GM12864 (cell line): ENCODE measurements at regions not wholly inside any gene's neighbourhood (a gene's known extent, or its start where the extent isn't known, plus 50 kb on each side); places are given as distances from the start of the nearest gene placed in this dataset.

ENCODE experiments used
- DNase-seq: peaks from one replicate; pipeline ENCODE4 v3.0.0-alpha.2; 2011; ENCODE audit warnings: low read depth
- H3K4me3 ChIP-seq: 2 replicates; pipeline ENCODE4 v1.5.1; 2011; ENCODE audit warnings: mild to moderate bottlenecking, low read depth, low read length, control low read depth
- CTCF ChIP-seq: IDR thresholded peaks from 2 replicates; pipeline ENCODE4 v1.5.1; 2011; ENCODE audit warnings: low read depth, mild to moderate bottlenecking, moderate library complexity, low read length, control low read depth, inconsistent platforms; ENCODE audit errors: missing control alignments

GRCh38 chr1:87884581-87884980 is 555.9 kb downstream of the LMO4 start:
- TF ChIP-seq CTCF: no peak
- DNase-seq: no peak

GRCh38 chr1:87885278-87886025 is 556.8 kb downstream of the LMO4 start:
- no peak for TF ChIP-seq CTCF
- no peak for DNase-seq

More at GRCh38 chr1:87884581-87884980, 555.9 kb downstream of the LMO4 start:
- H3K4me3 ChIP-seq: no peak overlapping the region

GRCh38 chr1:87887100-87887499 is 558.4 kb downstream of the LMO4 start:
- no peak for TF ChIP-seq CTCF
- no peak for DNase-seq
- H3K4me3 ChIP-seq: no peak overlapping the region

More at GRCh38 chr1:87885278-87886025, 556.8 kb downstream of the LMO4 start:
- H3K4me3 ChIP-seq: no peak overlapping the region

- no peak overlapping the region for H3K4me3 ChIP-seq
- no peak for TF ChIP-seq CTCF
- no peak for DNase-seq
Observed at GRCh38 chr1:87888446-87888845, 559.8 kb downstream of the LMO4 start.

GRCh38 chr1:87894062-87894461 is 565.4 kb downstream of the LMO4 start:
- DNase-seq: no peak
- no peak for TF ChIP-seq CTCF
- no peak overlapping the region for H3K4me3 ChIP-seq

- no peak overlapping the region for H3K4me3 ChIP-seq
- no peak for DNase-seq
- no peak for TF ChIP-seq CTCF
Observed at GRCh38 chr1:87897481-87897880, 568.8 kb downstream of the LMO4 start.

- TF ChIP-seq CTCF: no peak
- no peak for DNase-seq
Observed at GRCh38 chr1:87898431-87898830, 569.8 kb downstream of the LMO4 start.

More at GRCh38 chr1:87898431-87898830, 569.8 kb downstream of the LMO4 start:
- H3K4me3 ChIP-seq: no peak overlapping the region
